ENCODE measurements at regions not wholly inside any gene's neighbourhood (a gene's known extent, or its start where the extent isn't known, plus 50 kb on each side); places are given as distances from the start of the nearest gene placed in this dataset.

DNA sequence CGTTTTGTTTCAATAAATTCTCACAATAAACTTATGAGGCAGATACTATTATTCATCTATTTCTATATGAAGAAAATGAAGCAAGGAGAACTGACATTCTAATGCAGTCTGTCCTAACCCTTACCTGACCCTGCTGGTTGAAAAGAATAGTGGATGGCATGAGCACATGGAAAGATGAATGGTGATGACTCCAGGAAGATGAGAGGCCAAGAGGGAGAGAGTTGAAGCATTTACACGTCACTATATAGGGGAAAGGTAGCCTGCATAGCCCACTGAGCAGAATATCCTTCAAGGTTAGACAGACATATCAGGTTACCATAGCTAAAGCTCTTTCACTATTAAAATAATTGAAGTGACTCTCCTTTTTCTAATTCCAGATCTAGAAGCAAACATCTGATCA, 163.9 kb upstream of the CDK1 start:
- no peak overlapping the region for H3K4me3 ChIP-seq (ENCODE audit: low read length in 2 of 2)
- no peak for DNase-seq (ENCODE audit: low read depth in 6 of 9, low spot score in 9 of 9)
- no peak overlapping the region for H3K27ac ChIP-seq (ENCODE audit: low read depth in 1 of 2, low read length in 1 of 2)
- no peaks in the 10 kb centered on the region for H3K4me1 ChIP-seq (ENCODE audit: control insufficient read depth in 2 of 2, insufficient read depth in 2 of 2, low read length in 2 of 2)
- no peaks in the 10 kb centered on the region for H3K9me3 ChIP-seq (ENCODE audit: control insufficient read depth in 2 of 2, insufficient read depth in 1 of 2, low read length in 1 of 2)
- H3K27me3 ChIP-seq (ENCODE audit: control insufficient read depth in 2 of 2, insufficient read depth in 1 of 2, low read length in 1 of 2): no peaks in the 10 kb centered on the region
- 96% methylated on average over 2 of the region's 2 CpGs for WGBS
- H3K36me3 ChIP-seq (ENCODE audit: control insufficient read depth in 2 of 2, insufficient read depth in 2 of 2, low read length in 1 of 2): no peaks in the 10 kb centered on the region

DNA sequence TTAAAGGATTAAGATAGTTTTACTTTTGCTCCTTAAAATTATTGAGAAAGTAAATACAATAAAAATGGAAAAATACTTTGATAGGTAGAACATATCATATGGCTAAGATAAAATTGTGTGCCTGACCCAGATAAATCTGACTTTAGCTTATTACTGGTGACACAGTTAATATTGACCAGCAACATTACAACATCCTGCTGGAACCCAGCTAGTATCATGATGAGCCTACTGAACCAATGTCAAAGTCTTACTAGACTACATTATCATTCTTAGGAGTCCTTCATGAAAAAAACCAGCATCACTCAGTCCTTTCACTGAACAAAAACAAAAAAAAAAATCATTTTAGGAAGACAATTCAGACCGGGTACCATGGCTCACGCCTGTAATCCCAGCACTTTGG, 164.8 kb upstream of the CDK1 start:
- no peak for DNase-seq (ENCODE audit: low read depth in 6 of 9, low spot score in 9 of 9)
- Histone ChIP-seq H3K4me1 (ENCODE audit: control insufficient read depth in 2 of 2, insufficient read depth in 2 of 2, low read length in 2 of 2) (no peaks in the 10 kb centered on the region), H3K27ac (ENCODE audit: low read depth in 1 of 2, low read length in 1 of 2) (no peak overlapping the region), H3K27me3 (ENCODE audit: control insufficient read depth in 2 of 2, insufficient read depth in 1 of 2, low read length in 1 of 2) (no peaks in the 10 kb centered on the region), H3K36me3 (ENCODE audit: control insufficient read depth in 2 of 2, insufficient read depth in 2 of 2, low read length in 1 of 2) (no peaks in the 10 kb centered on the region), H3K9me3 (ENCODE audit: control insufficient read depth in 2 of 2, insufficient read depth in 1 of 2, low read length in 1 of 2) (no peaks in the 10 kb centered on the region), H3K4me3 (ENCODE audit: low read length in 2 of 2) (no peak overlapping the region)
- 95% methylated on average over 2 of the region's 2 CpGs for WGBS

DNA sequence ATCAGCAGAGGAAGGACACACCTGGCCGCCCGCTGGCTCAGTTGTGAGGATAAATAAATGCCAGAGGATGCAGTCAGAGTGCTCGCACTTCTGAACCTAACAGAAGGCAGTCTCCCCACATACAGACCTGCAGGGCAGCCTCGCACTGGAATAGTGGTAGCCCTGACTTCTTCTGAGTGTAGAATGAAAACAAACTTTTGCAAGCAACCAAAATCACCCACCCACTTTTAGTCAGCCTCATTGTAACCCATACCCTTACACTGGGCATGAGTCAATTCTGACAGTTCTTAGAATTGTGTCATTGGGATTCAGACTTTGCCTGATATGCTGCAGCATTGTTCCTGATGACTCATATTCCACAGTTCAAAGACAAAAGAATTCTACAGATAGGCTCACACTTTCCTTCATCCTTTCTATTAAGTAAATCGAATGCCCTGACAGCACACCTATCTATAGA, 167.0 kb upstream of the CDK1 start:
- no peak overlapping the region for H3K4me3 ChIP-seq (ENCODE audit: low read length in 2 of 2)
- H3K9me3 ChIP-seq (ENCODE audit: control insufficient read depth in 2 of 2, insufficient read depth in 1 of 2, low read length in 1 of 2): no peaks in the 10 kb centered on the region
- H3K27me3 ChIP-seq (ENCODE audit: control insufficient read depth in 2 of 2, insufficient read depth in 1 of 2, low read length in 1 of 2): no peaks in the 10 kb centered on the region
- WGBS: 93% methylated on average over 5 of the region's 5 CpGs
- DNase-seq (ENCODE audit: low read depth in 6 of 9, low spot score in 9 of 9): no peak
- no peaks in the 10 kb centered on the region for H3K4me1 ChIP-seq (ENCODE audit: control insufficient read depth in 2 of 2, insufficient read depth in 2 of 2, low read length in 2 of 2)
- no peak overlapping the region for H3K27ac ChIP-seq (ENCODE audit: low read depth in 1 of 2, low read length in 1 of 2)
- H3K36me3 ChIP-seq (ENCODE audit: control insufficient read depth in 2 of 2, insufficient read depth in 2 of 2, low read length in 1 of 2): no peaks in the 10 kb centered on the region

DNA sequence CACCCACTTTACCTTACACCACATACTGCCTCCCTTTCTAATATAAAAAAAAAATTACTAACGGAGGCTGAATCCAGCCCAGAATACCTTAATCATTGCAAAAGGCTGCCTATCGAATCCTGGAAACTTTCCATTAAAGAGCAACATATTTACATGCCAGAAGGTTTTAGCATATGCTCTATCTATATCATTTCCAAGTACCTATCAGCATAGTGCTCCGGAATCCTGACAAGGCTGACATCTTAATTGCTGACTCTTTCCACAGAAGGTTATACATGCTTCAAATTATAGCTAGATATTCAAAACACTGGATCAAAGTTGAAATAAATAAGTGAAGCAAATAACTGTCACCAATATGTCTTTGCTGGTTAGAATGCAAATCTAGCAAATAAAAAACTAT, 170.9 kb upstream of the CDK1 start:
- DNase-seq (ENCODE audit: low read depth in 6 of 9, low spot score in 9 of 9): no peak
- no peaks in the 10 kb centered on the region for H3K36me3 ChIP-seq (ENCODE audit: control insufficient read depth in 2 of 2, insufficient read depth in 2 of 2, low read length in 1 of 2)
- no peaks in the 10 kb centered on the region for H3K27me3 ChIP-seq (ENCODE audit: control insufficient read depth in 2 of 2, insufficient read depth in 1 of 2, low read length in 1 of 2)
- no peaks in the 10 kb centered on the region for H3K9me3 ChIP-seq (ENCODE audit: control insufficient read depth in 2 of 2, insufficient read depth in 1 of 2, low read length in 1 of 2)
- whole genome bisulfite sequencing: 93% methylated on average over 3 of the region's 3 CpGs
- no peaks in the 10 kb centered on the region for H3K4me1 ChIP-seq (ENCODE audit: control insufficient read depth in 2 of 2, insufficient read depth in 2 of 2, low read length in 2 of 2)
- H3K4me3 ChIP-seq (ENCODE audit: low read length in 2 of 2): no peak overlapping the region
- H3K27ac ChIP-seq (ENCODE audit: low read depth in 1 of 2, low read length in 1 of 2): no peak overlapping the region

DNA sequence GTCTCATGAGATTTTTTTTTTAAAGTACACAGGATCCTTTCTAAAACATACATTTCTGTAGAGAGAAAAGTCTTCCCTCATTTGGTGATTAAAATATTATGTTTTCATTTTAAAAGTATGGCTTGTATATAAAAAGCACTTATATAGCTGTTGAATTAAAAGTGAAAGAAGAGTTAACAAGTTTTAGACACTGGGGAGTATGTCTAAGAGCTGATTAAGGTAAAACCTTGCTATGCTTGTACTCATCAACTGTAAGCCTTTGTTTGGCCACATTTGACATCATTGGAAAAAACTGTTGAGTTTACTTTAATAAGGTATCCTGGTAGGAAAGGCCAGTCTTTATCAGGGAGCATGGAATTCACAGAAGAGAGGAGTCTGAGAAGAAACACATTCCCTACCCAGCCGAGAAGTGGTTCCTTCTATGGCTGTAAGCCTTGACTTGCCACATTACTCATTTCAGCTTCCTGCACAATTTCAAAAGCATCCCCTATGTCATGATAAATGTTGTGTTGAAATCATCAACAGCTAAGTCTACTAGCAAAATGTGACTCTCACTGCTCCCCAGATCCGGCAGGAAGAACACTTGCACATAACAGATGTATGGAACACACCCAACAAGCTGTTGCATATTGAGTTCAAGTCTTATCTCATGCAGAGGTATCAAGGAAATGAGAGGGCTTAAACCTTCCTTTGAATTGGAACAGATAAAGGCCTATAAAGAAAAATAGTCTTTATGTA, 171.8 kb upstream of the CDK1 start:
- WGBS: 85% methylated on average over 2 of the region's 2 CpGs
- DNase-seq (ENCODE audit: low read depth in 6 of 9, low spot score in 9 of 9): no peak
- Histone ChIP-seq H3K27ac (ENCODE audit: low read depth in 1 of 2, low read length in 1 of 2) (no peak overlapping the region), H3K36me3 (ENCODE audit: control insufficient read depth in 2 of 2, insufficient read depth in 2 of 2, low read length in 1 of 2) (no peaks in the 10 kb centered on the region), H3K27me3 (ENCODE audit: control insufficient read depth in 2 of 2, insufficient read depth in 1 of 2, low read length in 1 of 2) (no peaks in the 10 kb centered on the region), H3K9me3 (ENCODE audit: control insufficient read depth in 2 of 2, insufficient read depth in 1 of 2, low read length in 1 of 2) (no peaks in the 10 kb centered on the region), H3K4me1 (ENCODE audit: control insufficient read depth in 2 of 2, insufficient read depth in 2 of 2, low read length in 2 of 2) (no peaks in the 10 kb centered on the region), H3K4me3 (ENCODE audit: low read length in 2 of 2) (no peak overlapping the region)

DNA sequence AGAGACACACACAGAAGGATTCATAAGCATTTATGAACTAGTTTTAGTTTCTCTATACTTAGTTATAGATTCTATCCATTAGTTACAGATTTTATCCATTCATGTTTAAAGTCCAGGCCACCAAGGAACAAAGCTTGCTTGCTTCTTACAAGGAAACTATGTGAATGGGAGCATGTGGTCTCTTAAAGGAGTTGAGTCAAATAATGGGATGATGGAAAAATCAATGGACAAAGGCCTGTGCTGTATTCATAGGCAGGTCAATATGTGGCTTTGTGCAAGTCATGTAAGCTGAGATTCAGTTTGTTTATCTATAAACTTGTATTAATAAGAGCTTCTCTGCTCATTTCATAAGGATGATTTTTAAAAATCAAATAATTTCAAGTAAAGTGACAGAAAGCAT, 172.8 kb upstream of the CDK1 start:
- DNase-seq (ENCODE audit: low read depth in 6 of 9, low spot score in 9 of 9): no peak
- no peaks in the 10 kb centered on the region for H3K9me3 ChIP-seq (ENCODE audit: control insufficient read depth in 2 of 2, insufficient read depth in 1 of 2, low read length in 1 of 2)
- no peaks in the 10 kb centered on the region for H3K36me3 ChIP-seq (ENCODE audit: control insufficient read depth in 2 of 2, insufficient read depth in 2 of 2, low read length in 1 of 2)
- no peak overlapping the region for H3K27ac ChIP-seq (ENCODE audit: low read depth in 1 of 2, low read length in 1 of 2)
- H3K4me1 ChIP-seq (ENCODE audit: control insufficient read depth in 2 of 2, insufficient read depth in 2 of 2, low read length in 2 of 2): no peaks in the 10 kb centered on the region
- no peak overlapping the region for H3K4me3 ChIP-seq (ENCODE audit: low read length in 2 of 2)
- no peaks in the 10 kb centered on the region for H3K27me3 ChIP-seq (ENCODE audit: control insufficient read depth in 2 of 2, insufficient read depth in 1 of 2, low read length in 1 of 2)

DNA sequence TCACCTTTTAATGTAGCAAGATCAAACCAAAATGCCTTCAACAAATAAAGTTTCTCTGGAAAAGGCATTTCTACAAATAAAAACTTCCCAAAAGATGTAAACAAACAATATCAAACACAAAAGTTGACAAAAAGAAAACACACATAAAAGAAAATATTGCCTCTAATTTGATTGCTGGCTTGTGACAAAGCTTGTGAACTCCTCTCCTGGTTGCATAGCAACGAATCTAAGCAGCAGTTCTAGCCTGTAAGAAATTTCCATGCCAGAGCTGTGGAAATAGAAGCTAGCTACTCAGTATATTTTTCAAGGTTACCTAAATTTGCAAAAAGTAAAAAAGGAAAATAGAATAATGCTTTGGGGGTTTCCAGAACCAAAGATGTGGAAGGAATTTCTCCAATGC, 173.9 kb upstream of the CDK1 start:
- no peak overlapping the region for H3K4me3 ChIP-seq (ENCODE audit: low read length in 2 of 2)
- no peak overlapping the region for H3K27ac ChIP-seq (ENCODE audit: low read depth in 1 of 2, low read length in 1 of 2)
- 89% methylated on average over 1 of the region's 1 CpG for WGBS
- no peaks in the 10 kb centered on the region for H3K27me3 ChIP-seq (ENCODE audit: control insufficient read depth in 2 of 2, insufficient read depth in 1 of 2, low read length in 1 of 2)
- DNase-seq (ENCODE audit: low read depth in 6 of 9, low spot score in 9 of 9): no peak
- no peaks in the 10 kb centered on the region for H3K36me3 ChIP-seq (ENCODE audit: control insufficient read depth in 2 of 2, insufficient read depth in 2 of 2, low read length in 1 of 2)
- H3K4me1 ChIP-seq (ENCODE audit: control insufficient read depth in 2 of 2, insufficient read depth in 2 of 2, low read length in 2 of 2): no peaks in the 10 kb centered on the region
- H3K9me3 ChIP-seq (ENCODE audit: control insufficient read depth in 2 of 2, insufficient read depth in 1 of 2, low read length in 1 of 2): no peaks in the 10 kb centered on the region

DNA sequence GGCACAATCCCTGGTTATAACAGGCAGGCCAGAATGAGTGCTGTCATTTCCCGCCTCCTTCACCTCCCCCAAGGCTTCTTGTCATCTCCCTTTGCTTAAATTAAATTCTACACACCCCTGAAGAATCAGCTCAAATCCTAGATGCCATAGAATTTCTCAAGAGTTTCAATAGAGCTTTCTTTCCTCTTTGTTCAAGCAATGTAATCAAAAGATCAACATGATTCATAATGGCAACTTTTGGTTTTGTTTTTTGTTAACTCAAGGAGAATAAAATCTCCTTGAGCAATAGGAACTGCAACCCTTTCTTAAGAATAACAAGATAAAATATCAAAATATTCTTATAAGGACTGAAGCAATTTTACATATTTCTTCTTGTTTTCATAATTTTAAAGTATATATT, 180.8 kb upstream of the CDK1 start:
- 98% methylated on average over 1 of the region's 1 CpG for WGBS
- Histone ChIP-seq H3K9me3 (ENCODE audit: control insufficient read depth in 2 of 2, insufficient read depth in 1 of 2, low read length in 1 of 2) (no peaks in the 10 kb centered on the region), H3K27me3 (ENCODE audit: control insufficient read depth in 2 of 2, insufficient read depth in 1 of 2, low read length in 1 of 2) (no peaks in the 10 kb centered on the region), H3K4me3 (ENCODE audit: low read length in 2 of 2) (no peak overlapping the region), H3K4me1 (ENCODE audit: control insufficient read depth in 2 of 2, insufficient read depth in 2 of 2, low read length in 2 of 2) (no peaks in the 10 kb centered on the region), H3K36me3 (ENCODE audit: control insufficient read depth in 2 of 2, insufficient read depth in 2 of 2, low read length in 1 of 2) (no peaks in the 10 kb centered on the region), H3K27ac (ENCODE audit: low read depth in 1 of 2, low read length in 1 of 2) (no peak overlapping the region)
- no peak for DNase-seq (ENCODE audit: low read depth in 6 of 9, low spot score in 9 of 9)

DNA sequence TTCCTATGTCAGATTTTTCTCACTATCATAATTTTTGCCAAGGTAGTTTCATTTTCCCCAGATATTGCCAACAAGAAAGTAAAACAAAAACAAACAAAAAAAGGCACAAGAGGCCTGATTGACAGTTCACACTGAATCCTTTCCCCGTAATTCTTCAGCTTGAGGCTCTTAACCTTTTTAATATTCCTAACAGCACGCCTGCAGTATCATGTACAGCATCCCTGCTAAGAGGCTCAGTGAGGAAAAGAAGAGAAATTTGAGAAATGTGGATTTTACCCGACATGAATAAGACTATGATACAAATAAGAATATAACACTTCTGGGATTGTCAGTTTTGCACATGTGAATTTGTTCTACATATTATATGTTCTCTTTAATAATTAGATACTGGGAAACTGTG, 182.4 kb upstream of the CDK1 start:
- no peak overlapping the region for H3K4me3 ChIP-seq (ENCODE audit: low read length in 2 of 2)
- H3K36me3 ChIP-seq (ENCODE audit: control insufficient read depth in 2 of 2, insufficient read depth in 2 of 2, low read length in 1 of 2): no peaks in the 10 kb centered on the region
- no peaks in the 10 kb centered on the region for H3K4me1 ChIP-seq (ENCODE audit: control insufficient read depth in 2 of 2, insufficient read depth in 2 of 2, low read length in 2 of 2)
- WGBS: 91% methylated on average over 3 of the region's 3 CpGs
- H3K9me3 ChIP-seq (ENCODE audit: control insufficient read depth in 2 of 2, insufficient read depth in 1 of 2, low read length in 1 of 2): no peaks in the 10 kb centered on the region
- DNase-seq (ENCODE audit: low read depth in 6 of 9, low spot score in 9 of 9): no peak
- H3K27ac ChIP-seq (ENCODE audit: low read depth in 1 of 2, low read length in 1 of 2): no peak overlapping the region
- H3K27me3 ChIP-seq (ENCODE audit: control insufficient read depth in 2 of 2, insufficient read depth in 1 of 2, low read length in 1 of 2): no peaks in the 10 kb centered on the region

Data from thymus (tissue), 11 donors.